Bronchial epithelial cell (primary cell): ENCODE measurements at regions not wholly inside any gene's neighbourhood (a gene's known extent, or its start where the extent isn't known, plus 50 kb on each side); places are given as distances from the start of the nearest gene placed in this dataset.

Experiments used
- DNase-seq: peaks from one replicate; pipeline ENCODE4 v3.0.0-alpha.2; 2010; ENCODE audit warnings: low read depth
- FAIRE-seq: peaks from 2 replicates; lab custom pipeline; 2011; peaks lifted over from hg19 to GRCh38; lab: Jason Lieb, UNC
- H3K27me3 ChIP-seq: 2 replicates; pipeline ENCODE4 v1.5.1; 2011; ENCODE audit warnings: low read length; ENCODE audit not compliant: control insufficient read depth, insufficient read depth
- H3K36me3 ChIP-seq: 2 replicates; pipeline ENCODE4 v1.5.1; 2011; ENCODE audit warnings: low read length; ENCODE audit not compliant: control insufficient read depth, insufficient read depth
- H3K4me3 ChIP-seq: 2 replicates; pipeline ENCODE4 v1.5.1; 2011; ENCODE audit warnings: mild to moderate bottlenecking, low read depth, low read length, control low read depth
- CTCF ChIP-seq: IDR thresholded peaks from 2 replicates; pipeline ENCODE4 v1.5.1; 2011; ENCODE audit warnings: mild to moderate bottlenecking, moderate library complexity, low read length, control low read depth, inconsistent platforms; ENCODE audit not compliant: insufficient read depth, severe bottlenecking

DNA sequence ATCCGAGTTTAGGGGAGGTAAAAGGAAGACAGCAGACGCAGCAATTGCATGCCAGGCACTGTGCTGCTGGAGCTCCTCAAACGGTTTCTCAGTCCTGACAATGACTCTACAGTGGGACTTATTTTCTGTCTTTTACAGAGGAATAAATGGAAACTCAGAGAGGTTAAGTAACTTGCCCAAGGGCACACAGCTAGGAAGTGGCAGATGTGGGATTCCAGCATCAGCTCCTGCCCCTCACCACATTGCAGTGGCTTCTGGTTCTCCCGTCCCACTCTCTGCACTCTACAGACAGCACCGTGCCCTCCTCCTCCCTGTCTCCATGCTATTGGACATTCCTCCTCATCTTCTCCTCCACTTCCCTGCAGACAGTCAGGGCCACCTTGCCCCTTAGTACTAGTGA, 74.2 kb upstream of the KSR1 start:
- H3K36me3 ChIP-seq = no peaks in the 10 kb centered on the region
- DNase-seq (no peak), FAIRE-seq (no peak)
- TF ChIP-seq CTCF = no peak
- no peaks in the 10 kb centered on the region for H3K27me3 ChIP-seq
- H3K4me3 ChIP-seq = no peak overlapping the region

DNA sequence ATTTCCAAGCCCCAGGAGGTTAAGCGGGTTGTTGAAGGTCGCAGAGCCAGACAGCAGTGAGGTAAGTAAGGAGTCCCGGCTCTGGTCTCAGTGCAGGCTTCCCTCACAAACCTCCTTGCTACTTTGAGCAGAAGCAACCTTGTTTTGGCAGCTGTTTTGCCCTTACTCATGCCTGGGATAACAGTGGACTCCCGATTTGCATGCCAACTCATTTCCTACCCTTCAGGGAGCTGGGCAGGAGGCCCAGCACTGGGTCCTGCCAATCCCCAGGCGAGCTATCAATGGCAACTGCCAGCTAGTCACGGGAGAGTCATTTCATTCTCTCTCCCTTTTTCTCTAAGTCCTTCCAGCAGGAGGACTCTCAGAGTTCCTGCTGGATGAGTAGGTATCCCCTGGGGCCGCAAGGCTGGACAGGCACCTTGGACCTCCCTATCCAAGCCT, 72.0 kb upstream of the KSR1 start:
- FAIRE-seq = peak; percentile 96
- no peaks in the 10 kb centered on the region for H3K36me3 ChIP-seq
- no peak overlapping the region for H3K4me3 ChIP-seq
- peak; percentile 97 for DNase-seq
- TF ChIP-seq CTCF = no peak
- H3K27me3 ChIP-seq = no peaks in the 10 kb centered on the region

- no peaks in the 10 kb centered on the region for H3K27me3 ChIP-seq
- DNase-seq (peak; percentile 28), FAIRE-seq (no peak)
- TF ChIP-seq CTCF = no peak
- no peaks in the 10 kb centered on the region for H3K36me3 ChIP-seq
- no peak overlapping the region for H3K4me3 ChIP-seq
These were observed 71.5 kb upstream of the KSR1 start for GRCh38 chr17:27384726-27385125.

GRCh38 chr17:27385626-27386025, 70.6 kb upstream of the KSR1 start:
- no peak for DNase-seq
- FAIRE-seq = no peak

DNA sequence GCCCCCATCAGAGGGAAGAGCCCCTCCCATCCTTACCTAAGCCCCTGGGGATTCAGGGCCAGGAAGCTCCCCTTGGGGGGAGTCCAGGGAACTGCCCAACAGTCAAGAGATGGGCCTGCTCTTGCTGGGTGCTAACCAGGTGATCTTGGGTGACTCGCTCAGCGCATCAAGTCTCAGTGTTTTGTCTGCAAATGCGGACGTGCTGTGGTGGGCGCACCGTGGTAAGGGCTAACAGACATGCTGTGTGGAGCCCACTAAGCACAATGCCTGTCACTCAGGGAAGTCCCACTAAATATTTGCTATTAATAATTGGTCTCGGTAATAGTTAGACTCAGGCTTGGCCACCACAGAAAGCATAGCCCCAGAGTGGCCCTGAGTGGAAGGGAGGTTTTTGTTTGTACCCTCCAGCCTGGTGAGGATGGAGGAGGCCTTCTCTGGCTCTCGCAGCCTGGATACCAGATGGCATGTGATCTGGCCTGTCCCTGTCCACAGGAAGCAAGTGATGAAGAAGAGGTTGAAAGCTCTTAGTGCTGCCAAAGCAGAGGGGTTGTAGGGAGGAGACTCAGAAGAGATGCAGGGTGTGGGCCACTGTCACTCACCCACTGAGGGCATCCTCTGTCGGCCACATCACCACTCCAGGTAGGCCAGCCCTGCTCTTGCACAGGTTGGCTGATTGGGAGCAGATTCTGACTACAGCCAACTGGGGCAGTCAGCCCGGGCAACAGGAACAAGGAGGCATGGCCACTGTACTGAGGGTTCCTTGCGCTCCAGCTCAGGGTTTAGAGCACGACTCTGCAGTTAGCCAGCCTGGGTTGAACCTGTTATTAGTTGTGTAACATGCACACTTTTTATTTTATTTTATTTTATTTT, 69.8 kb upstream of the KSR1 start:
- Histone ChIP-seq H3K4me3 (no peak overlapping the region), H3K36me3 (no peaks in the 10 kb centered on the region), H3K27me3 (no peaks in the 10 kb centered on the region)
- TF ChIP-seq CTCF = no peak
- peak; percentile 18 for FAIRE-seq
- no peak for DNase-seq

More at GRCh38 chr17:27385626-27386025, 70.6 kb upstream of the KSR1 start:
- Histone ChIP-seq H3K27me3 (no peaks in the 10 kb centered on the region), H3K36me3 (no peaks in the 10 kb centered on the region), H3K4me3 (no peak overlapping the region)
- TF ChIP-seq CTCF = no peak
